ENCODE measurements at regions not wholly inside any gene's neighbourhood (a gene's known extent, or its start where the extent isn't known, plus 50 kb on each side); places are given as distances from the start of the nearest gene placed in this dataset.
"Not testable (repeated sequence)": the region's sequence is repeated elsewhere in the genome, so short reads cannot be mapped to it uniquely, and the experiment has no call there.

- no peaks in the 10 kb centered on the region for H3K27me3 ChIP-seq (replicated peaks; ENCODE audit: insufficient read depth)
- H3K4me1 ChIP-seq (ENCODE audit: control insufficient read depth in 1 of 2, low read depth in 2 of 2), result peaks cover 7 to 34% of the 10 kb centered on the region in 2 donors
- H3K27ac ChIP-seq, result no peak overlapping the region
- no peaks in the 10 kb centered on the region for H3K36me3 ChIP-seq
- H3K9me3 ChIP-seq, result no peaks in the 10 kb centered on the region
- DNase-seq (ENCODE audit: low spot score) (no peak), ATAC-seq (ENCODE audit: insufficient number of reproducible peaks, low FRiP score, low read depth) (no peak)
- no peak overlapping the region for H3K4me3 ChIP-seq
- TF ChIP-seq, protein P1, sequence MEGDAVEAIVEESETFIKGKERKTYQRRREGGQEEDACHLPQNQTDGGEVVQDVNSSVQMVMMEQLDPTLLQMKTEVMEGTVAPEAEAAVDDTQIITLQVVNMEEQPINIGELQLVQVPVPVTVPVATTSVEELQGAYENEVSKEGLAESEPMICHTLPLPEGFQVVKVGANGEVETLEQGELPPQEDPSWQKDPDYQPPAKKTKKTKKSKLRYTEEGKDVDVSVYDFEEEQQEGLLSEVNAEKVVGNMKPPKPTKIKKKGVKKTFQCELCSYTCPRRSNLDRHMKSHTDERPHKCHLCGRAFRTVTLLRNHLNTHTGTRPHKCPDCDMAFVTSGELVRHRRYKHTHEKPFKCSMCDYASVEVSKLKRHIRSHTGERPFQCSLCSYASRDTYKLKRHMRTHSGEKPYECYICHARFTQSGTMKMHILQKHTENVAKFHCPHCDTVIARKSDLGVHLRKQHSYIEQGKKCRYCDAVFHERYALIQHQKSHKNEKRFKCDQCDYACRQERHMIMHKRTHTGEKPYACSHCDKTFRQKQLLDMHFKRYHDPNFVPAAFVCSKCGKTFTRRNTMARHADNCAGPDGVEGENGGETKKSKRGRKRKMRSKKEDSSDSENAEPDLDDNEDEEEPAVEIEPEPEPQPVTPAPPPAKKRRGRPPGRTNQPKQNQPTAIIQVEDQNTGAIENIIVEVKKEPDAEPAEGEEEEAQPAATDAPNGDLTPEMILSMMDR (IDR thresholded peaks at IDR 0.05), result no peak
These were observed 57.6 kb upstream of the FAM171A1 start for GRCh38 chr10:15428681-15429080.

DNA sequence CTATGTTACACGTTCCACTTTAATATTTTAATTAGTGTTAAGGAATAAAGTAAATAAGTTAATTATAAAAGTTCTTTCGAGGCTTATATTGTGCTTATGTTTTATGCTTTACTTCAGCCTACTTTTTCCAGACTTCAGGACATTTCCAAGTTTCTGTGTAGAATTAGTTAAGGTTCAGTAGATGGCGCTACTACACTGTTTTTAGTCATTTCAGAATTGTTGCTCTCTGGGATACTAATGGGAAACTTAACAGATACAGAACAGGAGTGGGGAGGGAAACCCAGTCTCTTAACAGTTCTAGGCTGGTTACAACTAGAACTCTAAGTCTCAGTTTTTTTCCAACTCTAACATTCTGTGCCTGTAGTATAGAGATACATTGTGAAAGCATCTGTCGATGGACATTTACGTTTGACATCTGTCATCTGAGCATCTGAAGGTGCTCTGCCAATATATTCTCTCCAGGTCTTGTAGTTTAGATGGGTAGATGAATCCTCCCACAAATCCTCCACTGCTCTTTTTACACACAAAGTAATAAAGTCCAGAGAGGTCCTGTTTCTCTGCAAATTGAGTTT lies 56.8 kb upstream of the FAM171A1 start:
- DNase-seq (ENCODE audit: low spot score) (no peak), ATAC-seq (ENCODE audit: insufficient number of reproducible peaks, low FRiP score, low read depth) (no peak)
- no peaks in the 10 kb centered on the region for H3K36me3 ChIP-seq
- H3K27ac ChIP-seq, result peak overlapping the region in 1 of 2 donors; percentile 14
- peaks cover 5 to 27% of the 10 kb centered on the region in 2 donors for H3K4me1 ChIP-seq (ENCODE audit: control insufficient read depth in 1 of 2, low read depth in 2 of 2)
- no peaks in the 10 kb centered on the region for H3K9me3 ChIP-seq
- H3K27me3 ChIP-seq (replicated peaks; ENCODE audit: insufficient read depth), result no peaks in the 10 kb centered on the region
- H3K4me3 ChIP-seq, result no peak overlapping the region
- TF ChIP-seq, protein P1 (IDR thresholded peaks at IDR 0.05), result peak; percentile 57

GRCh38 chr10:15426558-15426957 lies 55.5 kb upstream of the FAM171A1 start:
- ATAC-seq (ENCODE audit: insufficient number of reproducible peaks, low FRiP score, low read depth), result no peak
- Histone ChIP-seq H3K4me1 (ENCODE audit: control insufficient read depth in 1 of 2, low read depth in 2 of 2) (peaks cover 0 to 14% of the 10 kb centered on the region in 2 donors), H3K36me3 (no peaks in the 10 kb centered on the region), H3K4me3 (no peak overlapping the region), H3K27ac (no peak overlapping the region), H3K27me3 (replicated peaks; ENCODE audit: insufficient read depth) (no peaks in the 10 kb centered on the region), H3K9me3 (no peaks in the 10 kb centered on the region)
- TF ChIP-seq, protein P1 (IDR thresholded peaks at IDR 0.05), result no peak
- DNase-seq (ENCODE audit: low spot score), result no peak

GRCh38 chr10:15426115-15426514 lies 55.0 kb upstream of the FAM171A1 start:
- Histone ChIP-seq H3K36me3 (no peaks in the 10 kb centered on the region), H3K27me3 (replicated peaks; ENCODE audit: insufficient read depth) (no peaks in the 10 kb centered on the region), H3K9me3 (no peaks in the 10 kb centered on the region), H3K4me1 (ENCODE audit: control insufficient read depth in 1 of 2, low read depth in 2 of 2) (peaks cover 0 to 11% of the 10 kb centered on the region in 2 donors), H3K4me3 (no peak overlapping the region), H3K27ac (no peak overlapping the region)
- DNase-seq (ENCODE audit: low spot score), result no peak
- ATAC-seq (ENCODE audit: insufficient number of reproducible peaks, low FRiP score, low read depth), result no peak
- TF ChIP-seq, protein P1 (IDR thresholded peaks at IDR 0.05), result no peak

GRCh38 chr10:15421875-15422274 lies 50.8 kb upstream of the FAM171A1 start:
- H3K4me3 ChIP-seq; H3K27ac ChIP-seq; H3K36me3 ChIP-seq; H3K4me1 ChIP-seq (ENCODE audit: control insufficient read depth in 1 of 2, low read depth in 2 of 2); DNase-seq (ENCODE audit: low spot score); ATAC-seq (ENCODE audit: insufficient number of reproducible peaks, low FRiP score, low read depth); H3K27me3 ChIP-seq (replicated peaks; ENCODE audit: insufficient read depth); H3K9me3 ChIP-seq: not testable (repeated sequence)
